GM23338 (cell line): ENCODE measurements at regions not wholly inside any gene's neighbourhood (a gene's known extent, or its start where the extent isn't known, plus 50 kb on each side); places are given as distances from the start of the nearest gene placed in this dataset.

Experiments
- CTCF ChIP-seq, 2 experiments: fragments of 200-600 bp in 1 of 2; sonication (generic) in 1 of 2; conservative IDR thresholded peaks; 2 replicates each; pipeline versions ENCODE4 v1.5.1 to v1.6.1; 2016 to 2017; ENCODE audit warnings: antibody characterized with exemption in 2 of 2, low read depth in 2 of 2, mild to moderate bottlenecking in 2 of 2, moderate library complexity in 1 of 2
- EZH2 ChIP-seq: fragments of 200-600 bp; sonication (generic); IDR thresholded peaks from one replicate; pipeline ENCODE4 v1.8.0; 2017; ENCODE audit warnings: antibody characterized with exemption, mild to moderate bottlenecking, low read depth; ENCODE audit not compliant: unreplicated experiment
- ZNF114 ChIP-seq: fragments of 250-450 bp; sonication (Bioruptor Pico); IDR thresholded peaks from 2 replicates; pipeline ENCODE4 v1.5.0; 2020; ENCODE audit warnings: mild to moderate bottlenecking, moderate library complexity

DNA sequence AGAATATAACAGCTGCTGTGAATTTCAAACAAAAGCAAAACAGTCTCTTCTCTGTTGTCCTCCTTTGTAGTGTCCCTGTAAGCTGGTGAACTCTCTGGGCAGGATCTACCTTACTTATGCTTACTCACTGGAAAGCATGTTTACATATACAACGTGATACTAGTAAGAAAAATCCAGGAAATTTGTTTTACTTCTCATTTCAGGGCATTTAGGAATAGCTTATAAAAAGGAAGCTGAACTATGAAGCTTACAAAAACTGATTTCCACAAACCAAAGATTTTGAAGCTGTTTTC lies 311.0 kb downstream of the NOVA1 start:
- TF ChIP-seq EZH2 (no peak), CTCF (conservative IDR thresholded peaks at IDR 0.05; ENCODE audit: low read depth in 2 of 2) (no peak), ZNF114 (no peak)
